CD4-positive, alpha-beta T cell treated with Interleukin-10 for 1 hour (primary cell): ENCODE measurements at regions not wholly inside any gene's neighbourhood (a gene's known extent, or its start where the extent isn't known, plus 50 kb on each side); places are given as distances from the start of the nearest gene placed in this dataset.

Experiments
- DNase-seq: peaks from one replicate; pipeline ENCODE4 v3.0.0-alpha.2; 2020

DNA sequence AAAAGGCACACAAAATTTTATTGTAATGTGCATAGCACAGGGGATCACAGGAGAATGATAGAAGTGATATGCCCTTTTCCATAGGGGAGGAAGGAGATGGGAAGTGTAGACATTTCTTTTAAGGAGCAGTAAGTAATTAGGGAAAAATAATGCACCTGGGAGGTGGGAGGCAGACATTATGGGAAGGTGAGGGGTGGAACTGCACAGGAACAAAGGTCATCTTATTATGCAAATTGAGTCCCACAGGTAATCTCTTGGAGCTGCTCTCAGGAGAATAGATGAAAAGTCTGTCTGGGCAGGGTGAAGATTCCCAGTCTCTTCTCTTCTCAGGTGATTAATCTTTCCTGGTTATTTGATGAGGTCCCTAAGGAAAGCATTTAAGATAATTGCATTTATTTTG, 331.5 kb downstream of the ENC1 start:
- DNase-seq: no peak

DNA sequence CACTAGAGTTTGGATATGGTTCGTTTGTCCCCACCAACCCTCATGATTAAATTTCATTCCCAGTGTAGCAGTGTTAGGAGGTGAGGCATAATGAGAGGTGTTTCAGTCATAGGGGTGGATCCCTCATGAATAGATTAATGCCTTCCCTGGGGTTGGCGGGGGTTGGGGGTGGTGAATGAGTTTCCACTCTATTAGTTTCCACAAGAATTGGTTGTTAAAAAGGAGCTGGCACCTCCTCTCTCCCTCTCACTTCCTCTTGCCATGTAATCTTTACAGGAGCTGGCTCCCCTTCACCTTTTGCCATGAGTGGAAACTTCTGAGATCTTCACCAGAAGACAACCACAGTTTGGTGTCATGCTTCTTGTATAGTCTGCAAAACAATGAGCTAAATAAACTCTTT, 333.7 kb downstream of the ENC1 start:
- DNase-seq: no peak

DNA sequence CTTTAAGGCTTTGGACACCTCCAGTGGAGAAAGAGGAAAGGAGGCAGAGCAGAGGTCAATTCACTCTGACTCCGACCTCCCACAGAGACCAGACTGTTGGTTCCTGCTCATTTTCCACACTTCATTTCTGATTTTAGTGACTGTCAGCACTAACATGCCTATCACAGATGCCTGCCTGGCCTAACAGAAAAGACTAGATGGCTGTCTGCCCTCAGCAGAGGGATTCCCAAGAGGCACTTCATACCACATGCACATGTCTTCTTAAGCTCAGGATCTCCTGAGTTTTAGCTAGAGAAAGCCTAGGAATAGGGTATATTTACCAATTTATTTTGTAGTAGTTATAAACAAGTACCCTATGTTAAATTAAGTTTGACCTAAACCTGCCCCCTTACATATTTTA, 336.0 kb downstream of the ENC1 start:
- DNase-seq: no peak

DNA sequence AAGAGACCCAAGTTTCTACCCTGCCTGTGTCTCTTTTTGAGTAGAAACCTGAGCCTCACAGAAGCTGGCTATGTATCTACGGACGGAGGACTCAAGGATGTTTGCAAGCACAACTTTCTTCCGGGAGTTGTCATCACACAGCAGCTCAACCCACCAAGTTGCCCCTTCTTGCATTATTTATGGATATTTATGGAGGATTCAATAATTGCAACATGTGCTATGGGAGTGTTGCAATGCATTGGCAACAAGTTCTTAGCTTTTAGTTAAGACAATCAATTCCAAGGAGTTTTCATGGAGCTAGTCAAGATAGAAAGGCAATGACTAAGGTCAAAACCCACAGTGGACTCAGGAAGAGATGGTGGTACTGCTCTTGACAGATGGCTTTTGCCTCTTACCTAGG, 336.9 kb downstream of the ENC1 start:
- no peak for DNase-seq

DNA sequence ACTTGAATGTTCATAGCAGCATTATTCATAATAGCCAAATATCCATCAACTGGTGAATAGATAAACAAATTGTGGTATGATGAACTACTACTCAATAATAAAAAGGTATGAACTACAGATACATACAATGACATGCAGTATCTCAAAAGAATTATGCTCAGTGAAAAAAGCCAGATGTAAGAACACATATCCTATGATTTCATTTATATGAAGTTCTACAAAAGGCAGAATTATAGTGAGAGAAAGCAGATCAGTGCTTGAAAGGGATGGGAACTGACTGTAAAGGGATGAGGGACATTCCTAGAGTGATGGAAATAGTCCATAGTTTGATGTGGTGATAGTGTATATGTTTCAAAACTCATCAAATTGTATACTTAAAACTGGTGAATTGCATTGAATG, 339.0 kb downstream of the ENC1 start:
- DNase-seq: no peak

DNA sequence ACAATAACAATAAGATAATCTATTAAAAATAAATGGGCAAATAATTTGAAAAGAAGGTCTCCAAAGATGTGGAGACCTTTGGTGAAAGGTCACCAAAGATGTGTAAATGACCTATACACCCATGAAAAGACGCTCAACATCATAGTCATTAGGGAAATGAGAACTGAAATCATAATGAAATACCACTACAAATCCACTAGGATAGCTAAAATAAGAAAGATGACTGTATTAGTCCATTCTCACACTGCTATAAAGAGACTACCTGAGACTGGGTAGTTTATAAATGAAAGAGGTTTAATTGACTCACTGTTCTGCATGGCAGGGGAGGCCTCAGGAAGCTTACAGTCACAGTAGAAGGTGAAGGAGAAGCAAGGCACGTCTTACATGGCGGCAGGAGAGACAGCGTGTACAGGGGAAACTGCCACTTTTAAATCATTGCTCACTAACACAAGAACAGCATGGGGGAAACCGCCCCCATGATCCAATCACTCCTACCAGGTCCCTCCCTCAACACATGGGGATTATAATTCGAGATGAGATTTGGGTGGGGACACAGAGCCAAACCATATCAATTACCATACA, 339.6 kb downstream of the ENC1 start:
- no peak for DNase-seq

DNA sequence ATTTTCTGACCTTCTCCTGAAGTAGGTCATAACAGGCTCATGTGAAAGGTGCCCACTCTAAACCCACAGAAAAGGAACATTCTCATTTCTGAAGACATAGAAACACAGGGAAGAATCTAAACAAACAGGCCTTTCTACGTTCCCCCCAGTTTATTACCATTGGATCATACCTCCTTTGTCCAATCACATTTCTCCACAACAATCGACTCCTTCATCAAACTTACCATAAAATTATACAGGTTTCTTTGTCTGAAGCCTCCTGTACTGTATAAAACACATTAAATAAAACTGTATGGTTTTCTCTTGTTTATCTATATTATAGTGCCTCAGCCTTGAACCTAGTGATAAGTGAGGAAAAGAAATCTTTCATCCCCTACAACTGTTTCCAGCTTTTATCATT, 340.7 kb downstream of the ENC1 start:
- DNase-seq: no peak

DNA sequence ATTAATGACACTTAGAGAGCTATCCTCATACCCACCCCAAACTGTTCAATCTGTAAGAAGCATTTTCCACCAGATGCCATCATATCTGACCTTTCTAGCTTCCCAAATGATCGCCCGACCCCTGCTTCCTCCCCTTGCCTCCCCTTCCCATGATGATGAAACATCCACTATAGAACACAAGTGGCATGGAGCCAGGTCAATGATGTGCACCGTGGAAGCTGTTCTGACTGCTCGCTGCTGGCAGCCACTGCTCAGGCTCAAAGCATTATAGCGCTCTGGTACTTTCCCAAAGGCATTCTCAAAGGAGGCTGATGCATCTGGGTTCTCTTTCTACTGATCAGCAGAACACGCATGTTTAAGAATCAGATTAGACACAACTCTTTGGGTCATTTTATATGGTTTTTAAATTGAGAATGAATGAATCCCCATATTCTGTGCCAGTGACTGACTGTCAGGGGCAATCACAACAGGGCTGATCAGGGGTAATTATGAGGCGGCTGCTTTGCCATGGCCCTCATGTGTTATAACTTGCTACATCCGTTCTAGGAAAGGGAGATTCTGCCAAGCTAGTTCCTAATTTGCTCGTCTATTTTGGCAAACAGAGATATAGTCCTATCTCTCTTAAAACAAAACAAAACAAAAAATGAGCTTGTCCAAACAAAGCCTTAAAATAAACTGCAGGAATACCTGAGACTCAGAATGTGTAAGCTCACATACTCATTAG, 343.7 kb downstream of the ENC1 start:
- no peak for DNase-seq

DNA sequence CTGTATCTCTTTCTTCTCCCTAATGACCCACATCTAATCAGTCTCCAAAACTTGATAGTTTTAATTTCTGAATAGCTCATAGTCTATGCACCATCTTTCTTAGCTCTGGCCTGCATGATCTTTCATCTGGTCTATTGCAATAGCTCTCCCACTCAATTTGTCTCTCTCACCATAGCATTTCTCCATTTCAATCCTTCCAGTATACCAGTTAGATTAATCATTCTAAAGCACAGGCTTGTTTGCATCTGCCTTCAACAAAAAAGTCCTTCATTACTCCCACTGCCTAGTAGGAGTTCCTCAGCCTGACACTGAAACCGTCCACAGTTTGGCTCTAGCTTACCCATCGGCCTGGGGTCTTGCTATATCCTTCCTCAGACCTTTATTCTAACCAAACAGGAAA, 344.9 kb downstream of the ENC1 start:
- DNase-seq: no peak

DNA sequence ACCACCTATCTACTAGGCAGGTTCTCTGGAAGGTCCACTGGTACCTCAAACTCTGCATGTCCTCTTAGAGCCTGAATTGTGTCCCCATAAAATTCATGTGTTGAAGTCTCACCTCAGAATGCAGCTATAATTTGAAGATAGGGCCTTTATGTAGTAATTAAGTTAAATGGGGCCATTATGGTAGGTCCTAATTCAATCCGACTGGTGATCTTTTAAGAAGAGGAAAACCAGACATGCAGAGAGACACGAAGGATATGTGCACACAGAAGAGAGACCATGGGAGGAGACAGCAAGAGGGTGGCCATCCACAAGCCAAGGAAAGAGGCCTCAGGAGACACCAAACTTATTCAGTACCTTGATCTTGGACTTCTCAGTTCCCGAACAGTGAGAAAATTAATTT, 345.4 kb downstream of the ENC1 start:
- no peak for DNase-seq

DNA sequence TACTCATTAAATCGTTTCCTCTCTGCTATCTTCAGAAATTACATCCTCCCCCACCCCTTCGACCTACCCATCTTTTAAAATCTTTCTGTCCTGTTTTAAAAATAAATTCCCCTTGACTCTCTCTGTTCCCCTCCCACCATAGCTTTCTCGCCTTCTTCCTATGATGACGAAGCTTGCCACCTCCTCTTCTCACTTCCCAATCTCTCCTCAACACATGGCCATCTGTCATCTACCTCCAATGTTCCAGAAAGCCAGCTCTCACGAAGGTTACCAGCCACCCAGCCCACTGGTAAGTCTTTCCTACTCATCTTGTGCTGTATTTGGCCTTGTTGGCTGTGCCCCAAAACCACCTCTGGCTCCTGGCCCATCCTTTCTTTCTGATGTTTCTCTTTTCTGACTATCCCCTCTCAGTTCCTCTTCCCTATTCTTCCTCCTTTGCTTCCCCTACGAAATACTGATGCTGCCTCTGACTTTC, 346.3 kb downstream of the ENC1 start:
- no peak for DNase-seq

DNA sequence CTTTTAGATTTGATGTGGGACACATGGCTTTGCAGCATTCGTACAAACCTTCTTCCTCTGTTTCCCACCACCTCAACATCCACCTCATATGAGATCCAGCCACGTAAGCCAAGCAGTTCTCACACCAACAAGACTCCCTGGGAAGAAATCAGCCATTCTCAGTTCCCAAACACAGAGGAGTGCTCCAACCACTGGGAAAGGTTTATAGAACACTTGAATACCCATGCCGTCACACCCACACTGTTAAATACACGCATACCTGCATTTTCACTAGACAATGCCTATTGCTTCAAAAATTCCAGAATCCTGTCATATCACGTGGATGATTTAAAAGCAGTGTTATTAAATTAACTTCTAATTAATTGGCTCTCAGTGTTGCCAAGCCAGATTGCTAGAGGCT, 347.3 kb downstream of the ENC1 start:
- DNase-seq: no peak

DNA sequence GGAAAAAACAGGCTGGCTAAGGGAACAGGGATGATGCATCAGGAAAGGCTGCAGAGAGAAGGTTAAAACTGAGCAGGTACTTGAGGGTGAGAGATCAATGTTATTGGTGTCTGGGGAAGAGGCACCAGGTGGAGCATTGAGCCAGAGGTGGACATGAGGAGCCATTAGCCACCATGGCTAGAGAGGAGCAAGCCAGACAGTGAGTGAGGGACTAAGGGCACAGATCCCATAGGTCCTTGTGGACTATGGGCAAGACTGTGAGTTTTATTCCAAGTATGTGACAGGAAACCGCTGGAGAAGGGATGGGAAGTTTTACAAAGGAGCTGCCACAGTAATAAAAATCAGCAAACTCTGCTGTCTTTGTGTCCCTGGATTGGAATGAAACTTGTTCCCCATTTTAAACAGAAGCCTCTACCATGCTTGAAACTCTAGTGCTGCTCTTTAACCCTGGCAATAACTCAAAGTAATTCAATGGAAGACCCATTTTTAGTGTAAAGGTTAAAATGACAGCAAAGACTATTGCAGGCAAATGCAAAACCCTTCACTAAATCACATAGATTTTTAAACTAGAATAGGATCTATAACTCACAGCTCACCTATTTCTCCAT, 349.8 kb downstream of the ENC1 start:
- DNase-seq: no peak

DNA sequence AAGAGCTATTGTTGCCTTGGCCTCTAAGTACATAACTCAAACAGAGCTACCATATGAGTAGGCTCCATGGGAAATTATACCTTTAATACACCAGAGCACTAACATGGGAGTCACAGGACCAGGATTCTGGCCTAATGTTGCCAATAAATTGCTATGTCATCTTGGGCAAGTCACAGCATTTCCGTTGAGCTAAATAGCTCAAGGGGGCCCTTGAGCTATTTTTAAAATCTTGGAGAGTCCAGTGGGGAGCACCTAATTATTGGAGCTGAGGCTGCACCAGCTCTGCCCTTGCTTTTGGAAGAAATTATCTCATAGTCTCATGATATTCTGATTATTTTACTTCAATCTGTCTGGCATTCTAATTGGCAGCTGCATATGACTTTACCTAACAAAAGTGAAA, 350.8 kb downstream of the ENC1 start:
- no peak for DNase-seq

DNA sequence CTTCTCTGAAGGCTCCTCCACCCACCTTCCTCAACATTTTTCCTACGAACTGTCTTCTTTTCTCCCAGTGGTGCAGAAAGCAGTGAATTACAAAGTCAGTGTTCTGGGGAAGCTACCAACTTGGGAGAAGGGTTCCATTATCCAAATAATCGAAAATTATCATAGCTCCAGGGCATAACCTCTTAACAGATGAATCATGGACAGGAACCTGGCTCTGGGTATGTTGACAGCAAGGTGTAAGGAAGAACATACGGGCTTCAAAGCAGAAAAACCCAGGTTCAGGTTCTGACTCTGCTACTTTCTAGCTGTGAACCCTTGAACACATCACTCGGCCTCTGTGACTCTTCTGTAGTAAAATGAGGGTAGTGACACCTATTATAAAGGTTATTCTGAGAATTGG, 351.3 kb downstream of the ENC1 start:
- no peak for DNase-seq

DNA sequence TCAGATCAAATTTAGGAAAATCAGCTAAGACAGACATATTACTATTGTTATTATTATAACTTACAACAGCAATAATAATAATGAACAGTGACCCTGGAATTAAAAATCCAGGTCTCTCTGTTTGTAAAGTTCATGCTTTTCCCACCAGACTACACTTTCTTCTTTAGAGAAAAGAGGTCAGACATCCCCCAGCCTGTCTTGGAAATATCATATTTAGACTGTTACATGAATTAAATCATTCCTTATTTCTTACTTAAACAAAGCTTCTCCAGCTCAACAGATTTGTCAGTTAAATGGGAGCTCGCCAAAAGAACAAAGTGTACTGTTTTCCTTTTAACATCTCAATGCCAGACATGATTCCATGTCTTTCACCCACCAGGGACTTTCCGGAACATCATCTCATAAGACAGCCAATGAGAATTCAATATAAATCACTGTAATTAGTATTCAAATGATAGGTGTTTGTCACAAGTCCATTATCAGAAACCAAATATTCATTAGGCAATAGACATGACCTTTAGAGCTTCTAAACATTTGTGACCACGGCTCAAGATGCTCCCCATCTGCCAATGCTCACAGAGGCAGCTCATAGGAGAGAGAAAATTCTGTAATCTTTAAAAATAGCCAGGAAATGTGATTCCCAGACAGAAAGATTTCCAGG, 351.9 kb downstream of the ENC1 start:
- no peak for DNase-seq

DNA sequence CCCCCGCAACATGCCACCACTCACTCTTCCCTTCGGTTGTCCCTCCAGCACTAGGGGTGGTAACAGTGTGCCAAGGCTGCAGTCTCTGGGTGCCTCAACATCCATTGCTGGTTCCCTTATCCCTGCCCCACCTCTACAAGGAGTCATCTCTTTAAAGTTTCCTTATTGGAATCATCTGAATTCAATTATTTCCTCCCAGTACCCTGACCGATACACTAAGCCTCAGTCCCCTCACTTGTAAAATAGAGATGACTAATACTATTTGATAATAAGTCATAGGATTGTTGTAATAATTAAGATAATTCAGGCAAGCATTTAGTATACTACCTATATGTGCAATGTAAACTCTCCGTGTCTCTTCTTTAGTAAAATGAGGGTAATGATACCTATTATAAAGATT, 352.5 kb downstream of the ENC1 start:
- DNase-seq: no peak

DNA sequence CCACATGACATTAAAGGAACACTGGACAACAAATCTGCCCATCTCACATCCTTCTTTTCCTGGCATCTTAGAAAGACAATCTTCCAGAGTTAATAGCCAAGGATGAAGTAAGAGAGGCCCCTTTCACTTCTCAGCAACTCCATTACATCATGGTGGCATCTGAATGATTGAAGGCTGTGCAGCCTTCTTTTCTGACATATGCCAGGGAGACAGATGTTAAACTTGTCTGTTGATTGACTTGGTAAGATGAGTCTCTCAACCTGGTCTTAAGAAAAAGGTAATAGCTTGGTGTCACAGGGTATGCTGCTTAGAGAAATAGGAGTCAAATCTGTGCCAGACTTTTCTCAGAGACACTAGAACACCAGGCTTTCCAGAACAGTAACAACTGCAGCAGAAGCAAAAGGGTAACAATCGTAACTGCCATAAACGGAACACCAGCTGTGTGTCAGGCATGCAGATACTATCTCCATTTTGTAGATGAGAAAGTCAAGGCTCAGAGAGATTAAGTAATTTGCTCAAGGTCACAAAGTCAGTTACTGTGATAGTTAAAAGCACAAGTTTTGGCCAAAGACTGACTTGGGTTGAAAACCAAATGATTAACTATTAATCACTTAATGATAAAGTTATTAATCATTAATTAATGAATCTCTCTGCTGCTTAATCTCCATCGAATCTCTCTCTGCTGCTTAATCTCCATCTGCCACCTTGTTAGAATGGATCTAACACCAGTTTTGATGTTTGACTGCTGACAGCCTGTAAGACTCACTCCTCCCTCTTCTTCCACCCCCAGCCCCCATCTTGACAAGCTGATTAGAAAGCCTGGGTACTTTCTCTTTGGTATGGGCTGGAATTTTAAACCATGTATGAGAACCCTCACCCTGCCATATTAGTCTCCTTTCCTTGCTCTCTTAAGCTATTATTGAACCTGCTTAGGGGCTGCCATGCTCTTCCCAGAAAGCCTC, 353.5 kb downstream of the ENC1 start:
- DNase-seq: no peak

DNA sequence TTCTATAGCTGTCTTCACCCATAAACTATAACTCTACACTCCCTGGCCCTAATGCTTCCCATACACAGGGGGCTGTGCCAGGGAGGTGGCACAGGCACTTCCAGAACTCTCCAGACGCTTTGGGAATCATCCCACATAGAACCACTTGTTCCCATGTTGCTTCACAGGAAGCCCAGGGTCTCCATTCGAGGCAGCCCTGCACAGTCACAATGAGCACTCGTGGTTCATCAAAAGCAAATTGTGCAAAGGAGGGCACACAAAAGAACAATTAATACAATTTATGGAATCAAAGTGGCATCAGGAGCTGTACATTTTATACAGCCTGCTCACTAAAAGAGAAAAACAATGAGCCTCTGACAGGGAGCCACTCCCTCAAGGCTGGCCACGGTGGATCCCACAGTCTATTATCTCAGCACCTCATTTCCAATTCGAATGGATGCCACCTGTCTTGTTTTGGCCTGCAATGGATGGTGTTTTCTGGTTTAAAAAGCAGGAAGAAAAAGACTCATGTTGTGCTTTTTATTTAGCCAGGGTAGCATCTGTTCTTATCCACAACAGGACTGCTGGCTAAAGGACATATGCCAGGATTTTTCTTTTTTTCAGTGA, 354.8 kb downstream of the ENC1 start:
- DNase-seq: no peak

DNA sequence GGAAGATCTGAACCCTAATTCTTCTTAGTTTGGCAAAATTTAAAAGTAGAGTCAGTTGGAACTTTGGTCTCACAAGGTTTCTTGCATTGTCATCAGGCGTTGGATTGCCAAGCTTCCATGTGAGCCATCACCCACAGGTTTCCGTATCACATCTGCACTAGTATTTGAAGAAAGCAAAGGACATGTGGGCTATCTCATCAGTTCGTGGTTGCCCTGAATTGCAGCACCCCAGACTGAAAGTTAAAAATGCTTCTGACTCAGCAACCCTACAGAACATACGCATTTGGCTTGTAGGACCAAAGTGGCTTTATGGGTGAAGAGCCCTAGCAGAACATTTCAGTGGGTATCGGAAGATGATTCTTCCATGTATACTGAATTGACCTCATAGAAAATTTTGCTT, 358.0 kb downstream of the ENC1 start:
- no peak for DNase-seq

DNA sequence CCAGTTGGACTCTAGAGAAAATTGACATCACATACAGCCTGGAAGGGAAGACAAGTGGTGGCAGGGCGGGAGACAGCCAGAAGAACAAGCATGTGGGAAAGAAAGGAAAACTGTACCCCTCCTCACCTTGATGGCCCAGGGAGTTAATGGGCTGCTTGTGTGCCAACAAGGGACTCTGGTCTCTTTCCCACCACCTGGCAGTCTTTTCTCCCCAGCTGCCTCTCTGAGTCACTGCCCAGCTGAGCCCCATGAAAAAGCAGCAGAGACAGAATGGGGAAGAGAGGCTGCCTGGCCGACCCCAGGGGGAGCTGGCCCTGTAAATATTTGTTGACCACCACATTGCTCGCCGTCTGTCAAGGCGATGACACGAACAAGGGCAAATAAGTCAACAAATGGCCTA, 359.4 kb downstream of the ENC1 start:
- no peak for DNase-seq

DNA sequence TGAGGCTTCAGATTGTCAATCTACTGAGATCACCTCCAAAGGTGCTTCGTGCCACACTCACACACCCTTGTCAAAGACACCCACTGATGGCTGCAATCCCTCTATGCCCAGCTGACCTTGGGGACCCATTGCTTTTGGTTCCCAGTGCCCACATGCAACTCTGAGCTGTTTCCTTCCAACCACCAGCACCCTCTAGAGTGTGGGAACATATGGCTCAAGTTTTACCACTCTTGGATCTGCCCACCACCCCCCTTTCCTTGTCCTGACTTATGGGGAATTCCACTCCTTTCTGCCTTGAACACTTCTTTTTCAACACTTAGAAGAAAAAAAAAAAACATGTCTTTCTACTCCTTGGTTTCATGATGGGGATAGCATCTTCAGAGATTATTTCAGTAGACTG, 360.2 kb downstream of the ENC1 start:
- DNase-seq: no peak

DNA sequence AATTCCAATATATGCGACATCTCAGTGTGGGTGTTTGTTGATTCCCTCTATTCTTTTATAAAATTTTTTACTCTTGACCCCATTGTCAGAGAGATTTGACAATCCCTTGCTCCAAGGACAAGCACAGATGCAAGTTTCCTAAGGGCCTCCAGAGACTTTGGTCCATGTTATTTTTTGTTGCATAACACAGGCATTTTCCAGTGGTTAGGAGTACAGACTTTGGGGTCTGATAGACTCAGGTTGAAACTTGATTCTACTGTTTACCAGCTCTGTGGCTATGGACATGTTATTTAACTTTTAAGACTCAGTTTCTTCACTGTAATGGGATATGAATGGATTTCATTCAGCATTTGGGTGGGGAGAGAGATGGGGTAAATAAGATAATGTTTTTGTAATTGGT, 361.3 kb downstream of the ENC1 start:
- DNase-seq: no peak
